NCI-H1105 (cell line): ENCODE measurements at regions not wholly inside any gene's neighbourhood (a gene's known extent, or its start where the extent isn't known, plus 50 kb on each side); places are given as distances from the start of the nearest gene placed in this dataset.

ENCODE experiments used
- DNase-seq: peaks from one replicate; lab custom pipeline; 2025; lab: John Stamatoyannopoulos, UW

DNA sequence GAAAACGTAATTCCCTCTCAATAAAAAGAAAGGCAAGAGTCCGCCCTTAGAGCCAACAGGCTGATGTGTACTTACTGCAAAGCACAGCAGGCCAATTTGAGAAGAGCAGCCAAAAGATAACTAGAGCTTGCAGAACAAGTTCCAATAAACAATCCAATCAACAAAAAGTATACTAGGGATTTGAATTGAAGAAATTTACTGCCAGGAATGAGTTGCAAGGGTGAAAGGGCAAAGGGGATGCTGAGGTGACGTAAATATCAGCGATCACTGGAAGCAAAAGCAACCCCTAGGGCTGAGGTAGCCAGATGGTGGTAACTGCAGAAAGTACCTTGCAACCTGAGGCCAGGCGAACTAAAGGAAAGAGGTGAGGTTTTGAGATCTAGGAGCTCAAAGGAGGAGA, 152.1 kb upstream of the TENM3 start:
- no peak for DNase-seq

DNA sequence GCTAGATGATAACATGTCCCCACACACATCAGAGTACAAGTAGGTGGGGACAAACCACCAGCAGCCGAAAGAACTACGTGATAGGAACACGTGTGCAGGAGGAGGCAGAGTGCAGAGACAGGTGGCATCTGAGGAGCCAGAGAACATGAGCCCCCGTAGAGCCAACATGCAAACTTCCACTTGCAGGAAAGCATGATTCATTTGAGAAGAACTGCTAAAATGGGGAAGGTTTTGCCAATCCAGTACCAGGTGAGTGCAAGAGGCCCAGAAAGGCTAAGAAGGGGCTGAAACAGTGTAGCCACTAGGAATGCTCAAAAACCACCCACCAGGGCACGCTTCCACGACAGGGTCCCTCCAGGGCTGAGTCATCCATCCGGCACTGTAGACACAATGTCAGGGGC, 149.8 kb upstream of the TENM3 start:
- no peak for DNase-seq

DNA sequence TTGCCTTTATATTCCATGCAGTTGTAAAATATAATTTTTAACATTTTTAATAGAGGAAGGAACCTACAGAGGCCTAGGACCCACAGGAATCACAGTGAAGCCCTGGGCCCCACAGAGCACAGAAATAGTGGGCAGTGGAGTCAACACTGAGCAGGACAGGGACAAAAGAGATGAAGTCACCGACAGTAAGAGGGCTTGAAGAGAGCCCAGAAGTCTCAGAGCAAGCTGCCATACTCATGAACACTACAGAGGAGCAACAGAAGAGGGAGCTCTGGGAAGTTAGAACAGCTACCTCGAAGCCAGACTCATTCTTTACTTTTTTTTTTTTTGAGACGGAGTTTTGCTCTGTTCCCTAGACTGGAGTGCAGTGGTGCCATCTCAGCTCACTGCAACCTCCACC, 149.3 kb upstream of the TENM3 start:
- DNase-seq, result no peak

DNA sequence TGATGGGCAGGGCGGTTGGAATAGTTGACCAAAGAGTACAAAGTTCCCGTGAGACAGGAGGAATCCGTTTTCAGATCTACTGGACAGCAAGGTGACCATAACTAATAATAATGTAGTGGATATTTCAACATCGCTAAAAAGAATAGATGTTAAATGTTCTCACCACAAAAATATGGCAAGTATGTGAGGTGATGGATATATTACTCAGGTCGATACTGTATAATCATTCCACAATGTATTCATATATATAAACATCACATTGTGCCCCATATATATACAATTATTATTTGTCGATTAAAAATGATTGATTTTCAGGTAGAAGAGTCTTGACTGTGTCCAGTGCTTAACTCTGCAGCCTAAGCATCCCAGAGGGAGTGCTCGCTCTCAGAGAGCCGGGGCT, 141.6 kb upstream of the TENM3 start:
- DNase-seq, result no peak

DNA sequence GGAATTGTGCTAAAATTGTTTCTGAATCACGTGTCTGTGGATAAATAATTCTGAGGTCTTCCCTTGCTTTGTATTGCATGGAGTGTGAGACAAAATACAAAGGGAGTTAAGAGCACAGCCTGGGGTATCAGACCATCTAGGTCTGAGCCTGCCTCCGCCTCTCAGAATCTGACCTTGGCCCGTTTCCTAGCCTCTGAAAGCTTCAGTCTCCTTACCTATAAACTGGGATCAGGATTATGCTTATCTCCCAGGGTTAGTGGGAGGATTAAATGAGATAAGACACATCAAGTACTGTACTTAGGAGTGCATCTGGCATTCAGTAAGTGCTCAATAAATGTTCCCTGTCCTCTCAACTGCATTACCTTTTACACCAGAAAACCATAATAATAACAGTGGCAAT, 140.6 kb upstream of the TENM3 start:
- DNase-seq, result no peak

DNA sequence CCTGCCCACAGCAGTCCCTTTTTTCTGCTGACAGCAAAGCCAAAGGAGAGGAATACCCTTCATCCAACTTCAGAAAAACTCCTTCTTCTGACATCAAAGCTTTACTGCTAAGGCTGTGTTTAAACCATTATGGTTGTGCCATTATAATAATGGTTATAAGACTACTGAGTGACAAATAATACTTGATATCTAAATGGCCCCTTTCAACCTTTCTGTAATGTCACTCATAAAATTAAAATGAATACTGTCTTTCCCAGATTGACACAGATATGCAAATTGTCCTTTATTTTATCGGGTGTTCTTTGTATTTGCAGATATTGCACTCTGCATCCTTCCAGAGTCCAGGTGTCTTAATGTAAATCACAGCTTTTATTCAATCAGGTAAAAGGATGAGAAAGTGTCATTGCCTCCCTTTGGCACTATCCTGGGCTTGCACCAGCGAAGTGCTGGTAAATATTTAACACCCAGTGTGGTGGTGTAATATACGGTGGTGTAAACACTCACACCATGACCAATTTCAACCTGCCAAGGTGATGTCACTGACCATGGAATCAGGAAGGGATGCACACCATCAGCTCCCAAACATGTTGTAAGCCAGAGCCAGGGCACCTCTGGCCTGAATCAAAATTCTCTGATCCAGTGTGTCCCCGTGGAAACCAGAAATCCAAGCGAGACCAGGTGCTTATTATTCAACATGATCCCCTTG, 139.4 kb upstream of the TENM3 start:
- DNase-seq, result no peak

DNA sequence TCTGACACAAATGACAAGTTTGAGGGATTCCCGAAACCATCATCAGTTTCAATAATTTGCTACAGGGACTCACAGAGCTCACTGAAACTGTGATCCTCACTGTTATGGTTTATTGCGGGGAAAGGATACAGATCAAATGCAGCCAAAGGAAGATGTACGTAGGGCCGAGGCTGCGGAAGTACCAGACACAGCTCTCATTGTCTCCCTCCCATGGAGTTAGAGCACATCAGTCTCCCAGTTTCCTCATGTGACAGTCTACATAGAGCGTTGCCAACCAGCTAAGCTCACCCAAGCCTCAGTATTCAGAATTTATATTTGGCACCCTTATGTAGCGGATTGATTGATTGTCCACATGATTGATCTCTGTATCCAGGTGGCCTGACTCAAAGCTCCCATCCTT, 137.8 kb upstream of the TENM3 start:
- no peak for DNase-seq

DNA sequence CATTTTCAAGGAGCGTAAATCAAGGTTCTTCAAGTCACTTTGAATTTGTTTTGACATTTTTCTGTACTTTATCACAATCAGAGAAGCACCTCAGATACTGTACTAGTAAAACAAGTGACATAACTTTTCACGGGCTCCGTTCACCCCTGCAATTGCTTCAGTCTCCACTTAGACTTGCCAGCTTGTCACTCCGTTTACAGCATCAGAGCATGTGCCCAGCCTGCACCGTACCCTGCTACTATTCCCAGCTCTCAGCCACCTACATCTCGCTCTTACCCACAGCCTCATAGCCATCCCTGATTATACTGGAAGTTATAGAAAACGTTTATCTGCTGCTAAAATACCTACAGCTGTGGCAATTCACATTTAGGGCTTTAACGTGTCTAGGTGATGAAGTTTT, 135.3 kb upstream of the TENM3 start:
- DNase-seq, result no peak

DNA sequence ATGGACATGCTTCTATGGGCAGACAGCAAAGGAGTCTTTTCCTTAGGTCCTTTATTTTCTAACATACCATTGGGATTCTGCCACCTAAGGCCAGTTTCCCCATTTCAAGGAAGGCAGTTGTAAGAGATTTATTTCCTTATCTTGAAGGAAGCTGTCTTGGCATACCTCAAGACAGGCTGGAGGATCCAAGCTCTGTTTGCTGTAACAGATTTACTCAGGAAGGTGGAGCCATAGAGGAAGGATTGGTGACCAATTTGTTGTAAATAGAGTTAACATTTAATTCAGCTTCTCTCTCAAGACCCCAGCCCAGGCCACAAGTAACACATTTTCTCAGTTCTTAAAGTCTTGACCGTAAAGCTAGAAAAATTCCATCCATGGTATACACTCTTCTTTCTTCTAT, 131.6 kb upstream of the TENM3 start:
- DNase-seq, result no peak

DNA sequence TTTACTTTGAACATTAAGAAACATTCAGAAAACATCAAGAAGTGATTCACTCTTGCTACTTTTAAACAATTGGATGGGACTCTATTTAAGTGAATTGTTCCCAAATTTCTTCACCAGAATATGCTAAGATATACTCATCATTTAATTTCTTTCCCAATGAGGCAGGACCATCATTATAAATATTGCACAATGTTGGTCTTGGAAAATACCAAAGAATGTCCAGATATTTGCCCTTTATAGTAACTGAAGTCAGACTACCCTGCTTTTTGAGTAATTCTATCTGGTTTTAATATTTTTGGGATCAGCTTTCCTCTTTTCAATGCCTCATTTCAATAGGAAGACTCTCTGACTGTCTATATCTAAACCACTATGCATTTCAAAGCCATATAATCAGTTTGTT, 129.4 kb upstream of the TENM3 start:
- DNase-seq, result no peak

DNA sequence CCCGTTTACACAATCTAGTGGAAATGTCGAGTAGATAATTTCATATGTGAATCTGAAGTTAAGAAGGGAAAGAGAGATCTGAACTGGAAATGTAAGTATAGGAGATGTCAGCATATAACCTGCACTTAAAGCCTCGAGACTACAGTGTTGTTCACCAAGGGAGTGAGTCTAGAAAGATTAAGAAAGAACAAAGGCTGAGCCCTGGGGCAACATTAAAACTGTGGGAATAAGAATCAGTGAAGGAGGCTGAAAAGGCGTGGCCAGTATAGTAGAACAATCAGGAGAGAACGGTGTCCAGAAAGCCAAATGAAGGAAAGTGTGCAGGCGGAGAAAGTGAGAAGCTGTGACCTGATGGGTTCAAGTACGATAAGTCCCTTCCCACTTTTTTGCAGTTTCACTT, 118.8 kb upstream of the TENM3 start:
- no peak for DNase-seq

DNA sequence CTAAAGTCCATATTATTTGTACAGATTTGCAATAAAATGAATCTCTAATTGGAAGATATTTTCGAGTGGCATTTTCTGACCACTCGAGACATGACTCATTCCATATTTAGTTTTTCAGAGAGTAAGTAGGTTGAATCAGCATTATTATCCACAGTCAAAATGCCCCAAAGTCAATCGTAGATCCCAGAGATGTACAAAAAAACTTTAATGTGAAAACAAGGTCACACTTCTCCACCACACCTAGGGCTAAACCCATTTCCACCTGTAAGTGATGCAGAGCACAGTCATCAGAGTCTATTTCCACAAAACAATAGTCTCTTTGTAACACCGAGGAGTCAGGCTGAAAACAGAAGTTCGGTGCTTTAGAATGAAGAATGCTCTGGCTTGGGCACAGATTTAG, 117.1 kb upstream of the TENM3 start:
- no peak for DNase-seq

DNA sequence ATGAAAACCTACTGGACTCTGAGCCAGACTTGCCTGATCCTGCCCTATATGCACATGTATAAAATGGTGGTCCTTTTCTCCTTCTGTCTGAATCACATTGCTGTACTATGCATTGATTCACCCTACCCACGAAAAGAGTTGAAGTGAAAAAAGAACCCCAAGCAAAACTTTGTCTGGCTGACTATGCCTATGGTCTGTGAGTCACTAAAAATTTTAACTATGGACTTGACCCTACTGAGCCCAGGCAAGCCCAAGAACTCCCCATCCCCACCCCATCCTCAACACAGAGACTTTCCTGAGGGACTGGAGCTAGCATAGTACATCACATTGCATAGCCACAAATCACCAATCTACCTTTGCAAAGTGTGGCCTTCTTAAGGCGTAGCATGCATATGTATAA, 116.6 kb upstream of the TENM3 start:
- DNase-seq, result no peak

DNA sequence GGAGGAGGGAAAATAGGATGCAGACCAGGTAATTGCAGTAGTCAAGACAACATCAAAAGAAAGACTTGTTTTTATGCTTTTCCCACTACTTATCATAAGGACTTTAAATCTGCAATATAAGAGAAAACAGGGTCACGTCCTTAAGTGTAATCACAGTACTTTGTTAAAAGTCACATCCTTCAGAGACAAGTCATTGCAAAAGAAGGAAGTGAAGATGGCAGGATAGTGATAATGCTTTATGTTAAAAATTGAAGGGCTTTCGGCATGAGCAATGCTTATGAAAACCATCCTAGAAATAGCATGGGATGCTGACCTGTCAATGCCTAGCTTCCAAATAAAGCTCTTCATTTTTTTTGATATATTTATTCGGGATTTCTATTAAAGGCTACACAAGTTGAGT, 110.2 kb upstream of the TENM3 start:
- DNase-seq, result no peak

DNA sequence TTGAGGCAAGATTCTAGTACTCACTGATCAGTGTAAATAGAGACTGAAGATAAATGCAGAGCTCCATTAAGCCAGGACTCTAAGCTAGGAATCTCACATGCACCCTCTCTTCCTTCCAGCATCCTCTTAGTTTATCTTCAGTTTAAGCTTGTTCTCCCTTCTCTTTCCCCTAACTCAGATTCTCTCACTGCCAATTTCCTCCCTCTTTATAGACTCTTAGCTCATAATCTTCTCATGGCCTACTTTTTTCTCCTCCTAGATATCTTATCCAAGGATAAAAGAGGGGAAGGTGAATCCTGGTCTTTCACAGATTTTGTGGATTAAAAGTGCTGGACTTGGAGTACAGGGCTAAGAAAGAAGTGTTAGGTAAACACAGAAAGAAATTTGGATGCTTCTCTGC, 108.9 kb upstream of the TENM3 start:
- DNase-seq, result no peak

DNA sequence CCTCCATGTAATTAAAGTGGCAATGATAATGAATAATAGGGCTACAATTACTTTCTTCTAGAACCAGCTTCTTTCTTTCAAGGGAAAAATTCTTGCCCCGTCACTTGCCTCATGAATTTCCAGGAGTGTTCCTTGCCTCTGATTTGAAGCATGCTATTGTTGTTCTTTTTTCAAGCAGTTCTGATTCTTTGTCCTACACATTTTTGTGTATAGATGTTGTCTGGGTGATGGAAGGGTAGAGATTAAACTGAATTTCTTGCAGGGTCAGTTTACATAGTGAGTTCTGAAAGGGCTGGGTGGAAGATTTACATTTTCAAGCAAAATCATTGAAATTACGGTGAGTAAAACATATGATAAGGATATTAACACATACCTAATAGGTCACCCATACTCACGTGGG, 107.0 kb upstream of the TENM3 start:
- DNase-seq, result no peak

DNA sequence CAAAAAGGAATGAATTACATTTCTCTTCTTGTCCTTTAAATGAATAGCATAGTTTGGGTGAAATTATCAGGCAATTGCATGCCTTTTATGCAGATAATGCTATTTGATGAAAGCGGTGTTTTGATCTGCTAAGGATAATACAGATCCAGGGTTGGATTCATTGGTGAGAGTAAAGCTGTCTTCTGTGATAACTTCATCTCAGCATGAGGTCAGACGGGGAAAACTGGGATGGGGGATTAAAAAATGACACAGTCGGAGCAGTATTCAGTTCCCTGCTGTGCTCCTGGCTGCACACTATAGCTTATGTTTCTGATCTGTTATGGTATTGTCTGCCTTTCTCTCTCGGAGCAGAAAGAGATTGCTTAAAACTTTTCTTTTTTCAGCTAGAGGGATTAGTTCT, 105.9 kb upstream of the TENM3 start:
- no peak for DNase-seq

DNA sequence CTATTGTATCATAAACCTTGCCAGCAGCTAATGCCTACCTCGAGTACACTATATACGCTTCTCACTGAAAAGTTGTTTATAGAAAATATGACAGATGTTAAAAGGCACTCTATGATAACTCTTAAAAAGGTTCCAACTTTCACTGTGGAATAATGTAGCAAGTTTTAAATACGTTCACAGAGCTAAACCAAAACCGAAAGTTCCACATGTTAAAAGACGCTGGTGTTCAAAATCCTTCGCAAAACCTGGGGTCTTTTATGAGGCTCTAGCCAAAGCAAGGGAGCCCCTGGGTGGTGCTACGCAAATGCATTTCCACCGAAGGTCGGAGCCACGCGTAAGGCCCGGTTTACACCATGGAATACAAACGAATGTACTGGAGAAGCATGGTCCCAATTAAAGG, 103.7 kb upstream of the TENM3 start:
- DNase-seq, result no peak

DNA sequence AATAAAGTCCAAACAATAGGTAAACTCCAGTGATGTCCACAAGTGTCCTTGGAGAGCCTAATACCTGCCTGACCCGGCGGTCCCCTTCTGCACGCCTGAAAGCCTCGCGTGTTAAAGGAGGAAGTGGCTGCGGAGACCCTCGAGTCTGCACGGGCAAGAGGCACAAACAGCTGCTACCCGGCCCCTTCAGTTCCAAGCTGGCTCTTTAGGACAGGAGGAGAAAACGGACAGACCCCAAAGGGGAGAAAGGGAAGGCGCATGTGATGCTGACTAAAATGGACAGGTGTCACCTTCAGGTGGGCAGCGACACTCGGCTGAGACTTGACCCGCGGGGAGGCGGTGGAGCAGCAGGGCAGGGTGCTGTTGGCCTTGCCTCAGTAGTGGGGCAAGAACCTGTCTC, 102.7 kb upstream of the TENM3 start:
- no peak for DNase-seq

DNA sequence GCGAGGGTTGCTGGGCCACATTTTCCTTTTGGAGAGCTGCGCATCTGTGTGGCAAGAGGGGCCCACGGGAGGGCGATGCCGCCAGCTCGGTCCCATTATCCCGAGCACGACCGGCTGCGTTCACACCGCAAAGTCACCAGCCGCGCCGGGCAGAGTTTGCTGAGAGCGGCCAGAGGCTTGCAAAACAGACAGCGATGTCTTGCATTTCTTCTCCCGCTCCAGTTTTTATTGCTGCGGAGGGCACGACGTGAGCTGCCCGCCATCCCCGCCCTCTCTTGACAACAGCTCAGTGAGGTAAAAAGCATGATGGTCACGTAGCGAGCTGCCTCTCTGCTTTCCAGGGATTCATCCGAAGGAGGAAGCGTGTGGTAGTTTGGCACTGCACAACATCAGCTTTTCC, 102.1 kb upstream of the TENM3 start:
- DNase-seq, result no peak

DNA sequence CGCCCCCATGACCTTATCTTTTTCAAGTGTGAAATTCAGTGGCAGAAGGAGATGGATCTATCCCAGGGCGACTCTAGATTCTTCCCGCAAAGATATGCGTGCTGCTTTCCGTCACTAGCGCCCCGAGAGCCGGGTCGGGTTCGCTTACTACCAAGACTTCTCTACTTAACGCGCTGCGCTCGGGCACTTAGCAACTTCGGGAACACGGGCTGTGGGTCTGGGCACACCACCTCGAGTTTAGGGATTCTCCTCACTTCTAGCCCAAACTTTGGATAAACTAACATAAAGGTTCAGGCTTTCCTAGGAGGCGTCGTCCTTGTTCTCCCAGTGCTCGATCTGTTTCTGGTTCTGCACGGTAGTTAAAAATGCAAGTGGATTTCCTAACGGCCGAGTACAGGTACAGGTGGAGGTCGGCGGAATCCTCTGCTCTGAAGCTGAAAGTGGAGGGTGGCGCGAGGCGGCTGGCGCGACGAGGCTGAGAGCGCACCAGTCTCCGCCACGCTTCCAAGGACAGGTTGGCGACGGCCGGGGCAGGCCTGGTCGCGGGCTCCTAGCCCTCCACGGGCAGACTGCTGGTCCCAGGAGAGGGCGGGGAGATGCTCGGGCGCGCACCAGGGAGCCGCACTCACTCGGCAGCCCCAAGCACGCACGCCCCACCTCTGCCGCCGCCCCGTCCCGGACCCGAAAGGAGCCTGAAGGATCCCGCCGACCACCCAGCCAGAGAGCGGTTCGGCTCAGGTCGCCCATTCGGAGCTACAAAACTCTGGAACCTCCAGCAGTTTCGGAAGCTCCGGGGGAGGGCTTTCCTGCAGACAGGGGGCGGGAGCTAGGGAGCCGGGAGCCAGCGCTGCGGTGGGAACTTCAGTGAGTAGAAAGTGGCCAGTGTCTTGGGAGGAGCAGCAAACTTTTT, 100.8 kb upstream of the TENM3 start:
- no peak for DNase-seq

DNA sequence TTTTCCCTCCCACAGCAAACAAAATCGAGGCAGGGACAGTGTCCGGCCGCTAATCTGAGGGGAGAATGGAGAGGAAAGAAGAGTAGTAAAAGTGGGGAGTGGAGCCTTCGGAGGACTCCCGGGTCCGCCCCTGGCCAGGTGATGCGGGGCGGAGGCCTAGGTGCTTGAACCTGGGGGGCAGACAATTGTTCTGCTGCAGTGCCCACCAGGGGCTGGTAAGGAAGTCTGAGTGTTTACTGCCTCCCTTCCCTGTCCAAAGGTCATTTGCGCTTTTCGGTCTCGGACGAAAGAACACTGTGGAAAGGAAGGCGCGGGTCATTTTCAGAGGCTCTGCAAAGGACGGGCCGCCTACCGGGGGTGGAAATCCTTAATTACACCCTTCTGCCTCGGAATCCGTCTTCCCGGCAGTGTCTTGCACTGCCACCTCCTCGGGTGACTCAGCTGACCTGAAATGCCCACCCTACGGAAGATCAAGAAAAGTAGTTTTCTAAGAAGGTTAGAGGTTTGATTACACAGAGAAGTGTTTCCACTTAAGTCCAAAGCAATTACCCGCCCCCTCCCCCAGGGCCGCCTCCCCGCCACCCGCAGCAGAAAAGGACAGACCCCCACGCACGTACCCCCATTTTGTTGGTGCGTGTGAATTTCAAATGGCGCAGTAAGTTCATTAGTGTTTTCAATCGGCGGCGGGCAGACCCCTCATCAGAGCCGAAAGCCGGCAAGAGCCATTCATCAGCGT, 99.9 kb upstream of the TENM3 start:
- no peak for DNase-seq
